ENCODE measurements at regions not wholly inside any gene's neighbourhood (a gene's known extent, or its start where the extent isn't known, plus 50 kb on each side); places are given as distances from the start of the nearest gene placed in this dataset.

DNA sequence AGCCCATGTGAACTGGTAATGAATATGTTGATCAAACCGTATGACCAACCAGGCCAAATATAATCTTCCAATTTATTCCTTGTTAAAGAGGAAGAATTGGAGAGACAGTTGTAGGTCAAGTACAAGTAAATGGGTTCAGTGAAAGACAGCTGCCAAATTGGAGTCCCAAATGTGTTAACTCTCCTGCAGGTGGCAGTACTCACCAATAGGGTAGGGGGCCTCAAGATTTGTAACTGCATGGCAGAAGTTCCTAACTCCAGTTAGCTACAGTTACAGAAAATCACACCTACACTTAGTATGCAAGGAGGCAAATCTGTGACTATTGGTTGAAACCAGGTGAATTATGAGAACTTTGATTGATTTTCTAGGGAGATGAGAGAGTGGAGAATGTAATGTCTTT is 278.0 kb downstream of the ZBBX start:
- TF ChIP-seq, protein P1, sequence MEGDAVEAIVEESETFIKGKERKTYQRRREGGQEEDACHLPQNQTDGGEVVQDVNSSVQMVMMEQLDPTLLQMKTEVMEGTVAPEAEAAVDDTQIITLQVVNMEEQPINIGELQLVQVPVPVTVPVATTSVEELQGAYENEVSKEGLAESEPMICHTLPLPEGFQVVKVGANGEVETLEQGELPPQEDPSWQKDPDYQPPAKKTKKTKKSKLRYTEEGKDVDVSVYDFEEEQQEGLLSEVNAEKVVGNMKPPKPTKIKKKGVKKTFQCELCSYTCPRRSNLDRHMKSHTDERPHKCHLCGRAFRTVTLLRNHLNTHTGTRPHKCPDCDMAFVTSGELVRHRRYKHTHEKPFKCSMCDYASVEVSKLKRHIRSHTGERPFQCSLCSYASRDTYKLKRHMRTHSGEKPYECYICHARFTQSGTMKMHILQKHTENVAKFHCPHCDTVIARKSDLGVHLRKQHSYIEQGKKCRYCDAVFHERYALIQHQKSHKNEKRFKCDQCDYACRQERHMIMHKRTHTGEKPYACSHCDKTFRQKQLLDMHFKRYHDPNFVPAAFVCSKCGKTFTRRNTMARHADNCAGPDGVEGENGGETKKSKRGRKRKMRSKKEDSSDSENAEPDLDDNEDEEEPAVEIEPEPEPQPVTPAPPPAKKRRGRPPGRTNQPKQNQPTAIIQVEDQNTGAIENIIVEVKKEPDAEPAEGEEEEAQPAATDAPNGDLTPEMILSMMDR (conservative IDR thresholded peaks at IDR 0.05 in 1 of 2, IDR thresholded peaks at IDR 0.05 in 1 of 2; ENCODE audit: extremely low read depth in 1 of 2, insufficient read depth in 1 of 2, low read depth in 1 of 2, low read length in 2 of 2): no peak
- TF ChIP-seq EZH2 (IDR thresholded peaks at IDR 0.05; ENCODE audit: borderline replicate concordance, low read length): no peak

Data from mammary epithelial cell (primary cell).